ENCODE measurements at regions not wholly inside any gene's neighbourhood (a gene's known extent, or its start where the extent isn't known, plus 50 kb on each side); places are given as distances from the start of the nearest gene placed in this dataset.

GRCh38 chr5:173468821-173469251 is 140.6 kb upstream of the STC2 start:
- TF ChIP-seq, protein P1, sequence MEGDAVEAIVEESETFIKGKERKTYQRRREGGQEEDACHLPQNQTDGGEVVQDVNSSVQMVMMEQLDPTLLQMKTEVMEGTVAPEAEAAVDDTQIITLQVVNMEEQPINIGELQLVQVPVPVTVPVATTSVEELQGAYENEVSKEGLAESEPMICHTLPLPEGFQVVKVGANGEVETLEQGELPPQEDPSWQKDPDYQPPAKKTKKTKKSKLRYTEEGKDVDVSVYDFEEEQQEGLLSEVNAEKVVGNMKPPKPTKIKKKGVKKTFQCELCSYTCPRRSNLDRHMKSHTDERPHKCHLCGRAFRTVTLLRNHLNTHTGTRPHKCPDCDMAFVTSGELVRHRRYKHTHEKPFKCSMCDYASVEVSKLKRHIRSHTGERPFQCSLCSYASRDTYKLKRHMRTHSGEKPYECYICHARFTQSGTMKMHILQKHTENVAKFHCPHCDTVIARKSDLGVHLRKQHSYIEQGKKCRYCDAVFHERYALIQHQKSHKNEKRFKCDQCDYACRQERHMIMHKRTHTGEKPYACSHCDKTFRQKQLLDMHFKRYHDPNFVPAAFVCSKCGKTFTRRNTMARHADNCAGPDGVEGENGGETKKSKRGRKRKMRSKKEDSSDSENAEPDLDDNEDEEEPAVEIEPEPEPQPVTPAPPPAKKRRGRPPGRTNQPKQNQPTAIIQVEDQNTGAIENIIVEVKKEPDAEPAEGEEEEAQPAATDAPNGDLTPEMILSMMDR (conservative IDR thresholded peaks at IDR 0.05; ENCODE audit: low read depth, low read length) = no peak
- no peak for DNase-seq (ENCODE audit: low read depth)
- no peak overlapping the region for H3K4me3 ChIP-seq (ENCODE audit: low read depth, low read length)

GRCh38 chr5:173466227-173466626 is 138.0 kb upstream of the STC2 start:
- DNase-seq (ENCODE audit: low read depth) = no peak
- TF ChIP-seq, protein P1 (conservative IDR thresholded peaks at IDR 0.05; ENCODE audit: low read depth, low read length) = no peak
- H3K4me3 ChIP-seq (ENCODE audit: low read depth, low read length) = no peak overlapping the region

DNA sequence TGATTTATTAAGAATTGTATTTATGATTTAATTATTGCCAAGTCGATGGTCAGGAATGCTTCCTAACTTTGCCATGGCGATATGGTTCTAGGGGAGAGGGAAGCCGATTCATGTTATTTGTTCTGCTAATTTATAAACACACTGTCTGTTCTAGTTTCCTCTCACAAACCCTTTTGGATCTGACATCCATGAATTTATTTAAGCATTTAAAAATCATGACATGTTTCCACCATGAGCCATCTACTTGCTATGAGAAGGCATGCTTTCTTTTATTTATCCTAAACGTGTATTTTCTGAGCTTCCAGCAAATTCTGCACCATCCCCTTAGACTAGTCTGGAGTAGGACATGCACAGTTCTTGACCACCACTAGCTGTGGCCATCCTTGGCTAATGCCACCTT is 136.6 kb upstream of the STC2 start:
- TF ChIP-seq, protein P1 (conservative IDR thresholded peaks at IDR 0.05; ENCODE audit: low read depth, low read length) = no peak
- no peak overlapping the region for H3K4me3 ChIP-seq (ENCODE audit: low read depth, low read length)
- DNase-seq (ENCODE audit: low read depth) = no peak

GRCh38 chr5:173463207-173463606 is 135.0 kb upstream of the STC2 start:
- TF ChIP-seq, protein P1 (conservative IDR thresholded peaks at IDR 0.05; ENCODE audit: low read depth, low read length) = no peak
- no peak for DNase-seq (ENCODE audit: low read depth)
- no peak overlapping the region for H3K4me3 ChIP-seq (ENCODE audit: low read depth, low read length)

GRCh38 chr5:173458828-173459609 is 130.8 kb upstream of the STC2 start:
- no peak overlapping the region for H3K4me3 ChIP-seq (ENCODE audit: low read depth, low read length)
- DNase-seq (ENCODE audit: low read depth) = no peak
- TF ChIP-seq, protein P1 (conservative IDR thresholded peaks at IDR 0.05; ENCODE audit: low read depth, low read length) = no peak

GRCh38 chr5:173457482-173457881 is 129.3 kb upstream of the STC2 start:
- no peak overlapping the region for H3K4me3 ChIP-seq (ENCODE audit: low read depth, low read length)
- no peak for DNase-seq (ENCODE audit: low read depth)
- TF ChIP-seq, protein P1 (conservative IDR thresholded peaks at IDR 0.05; ENCODE audit: low read depth, low read length) = no peak

- no peak overlapping the region for H3K4me3 ChIP-seq (ENCODE audit: low read depth, low read length)
- no peak for DNase-seq (ENCODE audit: low read depth)
- TF ChIP-seq, protein P1 (conservative IDR thresholded peaks at IDR 0.05; ENCODE audit: low read depth, low read length) = no peak
These were observed 128.5 kb upstream of the STC2 start for GRCh38 chr5:173456751-173457171.
